HG02571 (cell line): ENCODE measurements at regions not wholly inside any gene's neighbourhood (a gene's known extent, or its start where the extent isn't known, plus 50 kb on each side); places are given as distances from the start of the nearest gene placed in this dataset.
"Not testable (repeated sequence)": the region's sequence is repeated elsewhere in the genome, so short reads cannot be mapped to it uniquely, and the experiment has no call there.

Experiments used
- ATAC-seq: cut with Tn5 transposase; IDR thresholded peaks from one replicate; pipeline ENCODE4 v1.9.1; 2021; ENCODE audit warnings: mild to moderate bottlenecking, moderate library complexity; ENCODE audit not compliant: unreplicated experiment

DNA sequence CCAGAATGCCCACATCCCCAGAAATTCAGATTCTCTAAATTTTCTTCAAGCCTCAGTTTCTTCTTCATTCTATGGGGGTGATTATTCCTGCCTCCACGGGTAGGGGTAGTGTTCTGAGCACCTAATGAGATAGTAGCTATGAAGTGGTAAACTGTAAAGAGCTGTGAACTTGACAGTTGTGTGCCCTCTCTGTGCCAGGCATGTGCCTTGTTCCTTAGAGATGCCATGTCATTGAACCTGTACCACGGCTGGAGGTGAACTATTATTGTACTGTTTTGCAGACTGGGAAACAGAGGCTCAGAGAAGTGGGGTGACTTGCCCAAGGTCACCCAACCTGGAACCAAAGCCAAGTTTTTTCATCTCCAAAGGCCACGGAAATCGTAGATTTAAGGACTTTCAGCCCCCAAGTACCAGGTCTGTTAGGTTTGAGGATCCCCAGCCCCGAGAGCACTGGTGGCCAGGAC lies 67.7 kb upstream of the SIRPA start:
- ATAC-seq = no peak

GRCh38 chr20:1825938-1826445 lies 69.2 kb upstream of the SIRPA start:
- no peak for ATAC-seq

DNA sequence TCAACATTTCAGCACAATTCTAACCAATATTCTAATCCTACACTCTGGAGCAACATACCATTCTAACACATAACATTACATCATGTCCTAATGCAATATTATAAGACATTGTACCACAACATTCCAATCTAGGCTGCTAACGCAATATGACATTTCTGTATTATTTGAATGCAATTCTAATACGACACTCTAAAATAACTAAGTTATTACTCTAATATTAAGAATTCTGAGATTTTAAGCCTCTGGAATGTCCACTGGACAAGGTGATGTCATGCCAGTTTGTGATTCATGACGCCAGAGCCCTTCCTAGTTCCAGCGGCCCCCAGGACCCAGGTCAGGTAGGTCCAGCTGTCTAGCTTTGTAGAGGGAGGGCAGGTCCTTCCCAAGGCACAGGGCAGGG lies 69.7 kb upstream of the SIRPA start:
- ATAC-seq = no peak

DNA sequence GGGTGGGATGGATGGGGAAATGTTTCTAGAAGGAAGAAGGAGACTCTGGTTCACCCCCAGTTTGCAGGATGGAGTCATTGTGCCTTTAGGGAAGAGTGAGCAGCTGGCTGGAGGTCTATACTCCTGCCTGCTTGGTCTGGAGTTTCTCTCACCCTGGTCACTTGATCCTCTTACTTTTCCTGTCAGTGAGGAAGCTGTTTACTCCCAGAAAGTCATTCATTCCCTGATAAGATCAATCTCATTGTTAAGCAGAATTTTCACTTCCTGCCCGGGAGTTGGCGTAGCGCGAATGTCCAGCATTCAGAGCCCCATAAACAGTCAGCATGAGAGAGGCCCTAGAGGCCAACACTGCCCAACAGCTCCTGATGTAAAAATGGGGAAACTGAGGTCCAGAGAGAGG lies 70.4 kb upstream of the SIRPA start:
- no peak for ATAC-seq

- ATAC-seq = no peak
Observed at GRCh38 chr20:1824181-1824580, 71.0 kb upstream of the SIRPA start.

- no peak for ATAC-seq
Observed at GRCh38 chr20:1823450-1823844, 71.8 kb upstream of the SIRPA start.

DNA sequence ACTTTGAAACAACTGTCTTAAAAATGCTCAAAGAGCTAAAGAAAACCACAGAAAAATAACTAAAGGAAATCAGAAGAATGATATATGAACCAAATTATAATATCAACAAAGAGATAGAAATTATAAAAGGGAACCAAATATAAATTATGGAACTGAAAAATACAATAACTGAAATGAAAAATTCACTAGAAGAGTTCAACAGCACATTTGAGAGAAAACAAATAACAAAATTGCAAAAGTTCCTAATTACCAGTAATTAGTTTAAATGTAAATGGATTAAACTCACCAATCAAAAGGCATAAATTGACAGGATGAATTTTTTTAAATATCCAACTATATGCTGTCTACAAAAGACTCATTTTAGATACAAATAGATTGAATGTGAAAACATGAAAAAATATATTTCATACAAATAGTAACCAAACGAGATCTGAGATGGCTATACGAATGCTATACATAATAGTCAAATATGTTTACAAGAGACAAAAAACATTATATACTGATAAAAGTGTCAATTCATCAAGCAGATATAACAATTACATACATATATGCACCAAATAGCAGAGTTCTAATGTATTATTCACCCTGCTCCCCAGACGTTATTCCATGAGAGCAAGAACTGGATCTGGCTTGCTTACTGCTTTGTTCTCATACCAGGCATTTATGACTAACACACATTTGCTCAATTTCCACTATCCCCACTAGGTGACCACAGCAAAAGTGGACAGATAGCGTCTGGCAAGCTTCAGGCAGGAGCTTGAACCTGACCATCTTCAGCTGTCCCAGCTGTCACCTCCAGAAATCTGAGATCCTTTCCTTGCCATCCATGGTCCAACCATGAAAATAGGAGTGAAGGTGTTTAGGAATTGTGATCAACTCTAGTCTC lies 72.4 kb upstream of the SIRPA start:
- no peak for ATAC-seq

GRCh38 chr20:1820138-1821079 lies 74.8 kb upstream of the SIRPA start:
- ATAC-seq = no peak

DNA sequence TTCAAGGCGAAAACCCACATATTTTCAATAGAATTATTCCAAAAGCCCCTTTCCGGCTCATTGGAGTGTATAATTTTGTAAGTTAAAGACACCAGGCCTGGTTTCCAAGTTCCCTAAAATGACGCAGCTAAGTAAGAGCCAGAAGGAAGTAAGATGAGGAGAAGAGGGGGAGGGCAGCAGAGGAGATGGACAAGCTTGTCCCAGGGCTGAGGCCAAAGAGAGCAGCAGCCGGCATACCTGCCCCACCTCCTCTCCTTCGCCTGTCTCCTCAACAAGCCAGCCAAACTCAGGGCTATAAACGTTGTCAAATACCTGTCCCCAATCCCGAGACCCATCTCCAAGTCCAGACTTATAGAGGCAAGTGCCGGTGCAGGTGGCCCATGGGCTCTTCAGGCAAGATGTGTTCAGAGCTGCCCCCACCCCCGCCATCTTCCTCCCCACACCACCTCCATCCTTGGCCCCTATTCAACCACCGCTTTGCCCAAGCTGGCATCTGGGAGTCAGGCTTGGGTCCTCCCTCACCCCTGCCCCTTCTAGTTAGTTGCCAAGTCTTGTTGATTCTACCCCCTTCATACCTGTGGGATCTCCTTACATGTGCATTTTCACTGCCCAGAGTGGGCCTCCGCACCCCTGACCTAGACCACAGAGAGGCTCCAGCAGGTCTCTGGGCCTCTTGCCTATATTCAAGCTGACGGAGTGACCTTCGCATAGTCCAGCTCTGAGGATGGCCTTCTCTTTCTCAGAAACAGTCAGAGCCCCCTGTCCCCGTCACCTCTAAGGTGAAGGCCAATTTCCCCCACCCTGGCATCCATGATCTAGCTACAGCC lies 75.7 kb upstream of the SIRPA start:
- ATAC-seq = no peak

- no peak for ATAC-seq
Observed at GRCh38 chr20:1818895-1819294, 76.3 kb upstream of the SIRPA start.

- no peak for ATAC-seq
Observed at GRCh38 chr20:1818247-1818840, 76.9 kb upstream of the SIRPA start.

GRCh38 chr20:1817577-1818211 lies 77.5 kb upstream of the SIRPA start:
- ATAC-seq = no peak

DNA sequence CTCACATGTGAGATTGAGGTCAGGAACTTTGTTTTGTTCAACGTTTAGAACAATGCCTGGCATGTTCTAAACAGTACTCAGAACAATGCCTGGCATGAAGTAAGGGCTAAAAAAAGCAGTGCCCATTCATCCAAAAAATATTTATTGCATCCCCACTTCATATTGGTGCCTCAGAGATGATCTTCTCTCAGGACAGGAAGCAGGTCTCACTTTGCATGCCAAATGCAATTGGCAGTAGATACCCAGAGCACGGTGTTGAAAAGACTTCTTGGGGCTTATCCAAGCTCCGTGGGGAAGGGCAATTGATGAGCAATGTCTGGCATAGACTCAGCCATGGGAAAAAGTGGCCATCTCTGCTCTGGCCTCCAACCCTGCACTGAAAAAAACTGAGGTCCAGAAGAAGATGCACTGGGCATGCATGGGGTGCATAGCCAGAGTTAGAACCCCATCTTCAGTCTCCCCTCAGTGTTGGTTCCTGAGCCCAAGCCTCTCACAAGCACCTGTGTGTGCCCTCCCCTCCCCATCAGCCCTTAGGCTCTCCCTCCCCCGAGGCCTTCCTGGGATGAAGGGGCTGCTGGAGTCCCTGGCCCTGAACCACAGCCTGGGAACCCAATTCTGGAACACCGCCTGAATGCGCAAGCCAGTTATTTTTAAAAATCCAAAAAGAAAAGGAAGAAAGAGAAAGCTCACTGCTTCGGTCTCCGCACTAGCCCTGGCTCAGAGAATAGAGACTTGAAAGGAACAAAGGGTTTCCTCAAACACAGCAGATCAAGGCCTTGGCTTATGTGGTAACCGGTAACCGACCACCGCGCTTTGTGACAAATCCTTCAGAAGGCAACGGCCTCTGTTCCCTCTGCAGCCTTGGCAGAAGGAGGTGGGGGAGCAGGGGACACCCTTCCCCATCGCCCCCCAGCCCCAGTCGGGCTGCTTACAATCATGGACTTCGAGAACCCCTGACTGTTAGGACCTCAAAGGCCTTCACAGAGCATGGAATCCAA lies 78.5 kb upstream of the SIRPA start:
- no peak for ATAC-seq

DNA sequence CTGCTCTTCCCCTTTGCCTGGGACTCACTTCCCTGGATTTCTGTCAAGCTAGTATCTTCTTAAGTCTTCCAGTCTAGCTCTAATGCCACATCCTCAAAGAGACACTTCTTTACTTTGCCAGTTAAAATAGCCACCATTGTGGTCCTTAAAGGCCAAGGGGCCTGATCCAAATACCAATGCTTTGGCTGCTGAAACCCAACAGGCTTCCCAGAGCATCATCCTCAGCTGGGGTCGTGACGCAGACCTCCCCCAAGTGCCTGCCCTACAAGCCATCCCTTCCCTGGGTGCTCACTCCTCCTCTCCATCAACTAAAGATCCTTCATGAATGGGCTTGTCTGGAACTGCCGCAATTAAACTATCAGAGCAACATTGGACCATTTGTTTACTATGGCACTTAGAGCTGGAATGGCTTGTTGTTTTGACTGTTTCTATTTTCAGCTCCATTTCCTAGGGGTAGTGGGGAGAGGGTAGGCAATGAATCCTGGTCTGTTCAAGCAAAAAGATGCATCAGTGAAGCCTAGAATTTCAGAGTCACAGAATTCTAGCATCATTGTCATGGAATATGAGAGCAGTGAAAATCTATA lies 79.6 kb upstream of the SIRPA start:
- ATAC-seq = no peak

- not testable (repeated sequence) for ATAC-seq
Observed at GRCh38 chr20:1814861-1815260, 80.3 kb upstream of the SIRPA start.

- no peak for ATAC-seq
Observed at GRCh38 chr20:1813674-1814635, 81.3 kb upstream of the SIRPA start.

- ATAC-seq = no peak
Observed at GRCh38 chr20:1813101-1813529, 82.1 kb upstream of the SIRPA start.
